Neural progenitor cell (in vitro differentiated cells): ENCODE measurements at regions not wholly inside any gene's neighbourhood (a gene's known extent, or its start where the extent isn't known, plus 50 kb on each side); places are given as distances from the start of the nearest gene placed in this dataset.

Experiments used
- DNase-seq: peaks from one replicate; pipeline ENCODE4 v3.0.0-alpha.2; 2016; ENCODE audit warnings: low spot score
- H2AFZ ChIP-seq: fragments of 200-600 bp; sonication (generic); replicated peaks from 2 replicates; pipeline ENCODE4 v1.6.1; 2016; ENCODE audit warnings: antibody characterized with exemption
- H3F3A ChIP-seq: fragments of 200-600 bp; sonication (generic); 2 replicates; pipeline ENCODE4 v1.6.1; 2016; ENCODE audit warnings: antibody characterized with exemption, low read depth
- H3K27ac ChIP-seq: fragments of 200-600 bp; sonication (generic); 2 replicates; pipeline ENCODE4 v1.5.1; 2016; ENCODE audit warnings: mild to moderate bottlenecking
- H3K27me3 ChIP-seq: fragments of 200-600 bp; sonication (generic); 2 replicates; pipeline ENCODE4 v1.6.1; 2016; ENCODE audit warnings: mild to moderate bottlenecking, moderate library complexity
- H3K36me3 ChIP-seq: fragments of 200-600 bp; sonication (generic); 2 replicates; pipeline ENCODE4 v1.5.1; 2016
- H3K4me1 ChIP-seq: fragments of 200-600 bp; sonication (generic); 2 replicates; pipeline ENCODE4 v1.6.1; 2016; ENCODE audit warnings: mixed run types
- H3K4me2 ChIP-seq: fragments of 200-600 bp; sonication (generic); 2 replicates; pipeline ENCODE4 v1.6.1; 2016
- H3K4me3 ChIP-seq: fragments of 200-600 bp; sonication (generic); 2 replicates; pipeline ENCODE4 v1.5.1; 2016
- H3K79me2 ChIP-seq: fragments of 200-600 bp; sonication (generic); 2 replicates; pipeline ENCODE4 v1.6.1; 2016; ENCODE audit warnings: low read depth
- H3K9ac ChIP-seq: fragments of 200-600 bp; sonication (generic); 2 replicates; pipeline ENCODE4 v1.6.1; 2016
- H3K9me3 ChIP-seq: fragments of 200-600 bp; sonication (generic); 2 replicates; pipeline ENCODE4 v1.5.1; 2016; ENCODE audit warnings: low read depth
- H4K20me1 ChIP-seq: fragments of 200-600 bp; sonication (generic); 2 replicates; pipeline ENCODE4 v1.6.1; 2016; ENCODE audit warnings: low read depth
- H3K27ac Mint-ChIP-seq: 3 replicates; pipeline ENCODE4 v1.8.0; 2021; ENCODE audit warnings: mixed read lengths
- H3K27me3 Mint-ChIP-seq: 2 replicates; pipeline ENCODE4 v1.8.0; 2022; ENCODE audit warnings: low read depth, mild to moderate bottlenecking, inconsistent platforms, moderate library complexity, mixed read lengths; ENCODE audit not compliant: insufficient read depth
- H3K36me3 Mint-ChIP-seq: 3 replicates; pipeline ENCODE4 v1.8.0; 2021; ENCODE audit warnings: mixed read lengths
- H3K4me1 Mint-ChIP-seq: 3 replicates; pipeline ENCODE4 v1.8.0; 2021; ENCODE audit warnings: mixed read lengths
- H3K4me3 Mint-ChIP-seq: 3 replicates; pipeline ENCODE4 v1.8.0; 2021; ENCODE audit warnings: mild to moderate bottlenecking, moderate library complexity, mixed read lengths
- H3K9me3 Mint-ChIP-seq: 3 replicates; pipeline ENCODE4 v1.8.0; 2020; ENCODE audit warnings: mixed read lengths
- CTCF ChIP-seq: fragments of 200-600 bp; sonication (generic); IDR thresholded peaks from 2 replicates; pipeline ENCODE4 v1.5.1; 2017; ENCODE audit warnings: antibody characterized with exemption, mild to moderate bottlenecking
- EZH2 ChIP-seq: fragments of 200-600 bp; sonication (generic); IDR thresholded peaks from 2 replicates; pipeline ENCODE4 v1.6.1; 2017; ENCODE audit warnings: antibody characterized with exemption, mild to moderate bottlenecking, moderate library complexity
- EZH2phosphoT487 ChIP-seq: fragments of 200-600 bp; sonication (generic); IDR thresholded peaks from 2 replicates; pipeline ENCODE4 v1.6.1; 2017; ENCODE audit warnings: antibody characterized with exemption

- peak; percentile 64 for DNase-seq
- H3K27ac Mint-ChIP-seq: no peak overlapping the region
- H4K20me1 ChIP-seq: no peaks in the 10 kb centered on the region
Observed at GRCh38 chr17:33832262-33832661, 422.8 kb upstream of the CCL2 start.

GRCh38 chr17:33837281-33837680 lies 417.8 kb upstream of the CCL2 start:
- Histone ChIP-seq H3K9me3 (no peaks in the 10 kb centered on the region), H3K27ac (no peak overlapping the region), H3K79me2 (no peaks in the 10 kb centered on the region), H3K9ac (no peak overlapping the region), H3K4me2 (no peak overlapping the region), H3K4me3 (no peak overlapping the region), H3K36me3 (no peaks in the 10 kb centered on the region), H4K20me1 (no peaks in the 10 kb centered on the region), H3K27me3 (no peaks in the 10 kb centered on the region), H3K4me1 (no peaks in the 10 kb centered on the region), H2AFZ (no peak overlapping the region), H3F3A (no peaks in the 10 kb centered on the region)
- H3K36me3 Mint-ChIP-seq: no peaks in the 10 kb centered on the region
- no peak for DNase-seq
- no peak overlapping the region for H3K27ac Mint-ChIP-seq
- no peak overlapping the region for H3K4me3 Mint-ChIP-seq
- no peaks in the 10 kb centered on the region for H3K9me3 Mint-ChIP-seq
- no peaks in the 10 kb centered on the region for H3K4me1 Mint-ChIP-seq
- peaks cover 3% of the 10 kb centered on the region for H3K27me3 Mint-ChIP-seq
- no peak for TF ChIP-seq EZH2phosphoT487
- no peak for TF ChIP-seq EZH2
- no peak for TF ChIP-seq CTCF

More at GRCh38 chr17:33832262-33832661, 422.8 kb upstream of the CCL2 start:
- no peak overlapping the region for H3K9ac ChIP-seq
- no peak overlapping the region for H2AFZ ChIP-seq
- no peaks in the 10 kb centered on the region for H3K79me2 ChIP-seq
- Mint-ChIP-seq H3K4me3 (no peak overlapping the region), H3K36me3 (no peaks in the 10 kb centered on the region), H3K27me3 (peaks cover 3% of the 10 kb centered on the region), H3K4me1 (no peaks in the 10 kb centered on the region), H3K9me3 (no peaks in the 10 kb centered on the region)
- no peaks in the 10 kb centered on the region for H3F3A ChIP-seq
- TF ChIP-seq EZH2 (no peak), EZH2phosphoT487 (no peak), CTCF (no peak)
- H3K27ac ChIP-seq: no peak overlapping the region
- H3K4me3 ChIP-seq: no peak overlapping the region
- no peaks in the 10 kb centered on the region for H3K4me1 ChIP-seq
- H3K4me2 ChIP-seq: no peak overlapping the region
- no peaks in the 10 kb centered on the region for H3K36me3 ChIP-seq
- no peaks in the 10 kb centered on the region for H3K27me3 ChIP-seq
- H3K9me3 ChIP-seq: no peaks in the 10 kb centered on the region

GRCh38 chr17:33838281-33838680 lies 416.8 kb upstream of the CCL2 start:
- Histone ChIP-seq H3K9ac (no peak overlapping the region), H3K27me3 (no peaks in the 10 kb centered on the region), H3K4me3 (no peak overlapping the region), H3F3A (no peaks in the 10 kb centered on the region), H2AFZ (no peak overlapping the region), H3K27ac (no peak overlapping the region), H3K4me2 (no peak overlapping the region), H3K9me3 (no peaks in the 10 kb centered on the region), H3K36me3 (no peaks in the 10 kb centered on the region), H3K4me1 (no peaks in the 10 kb centered on the region), H3K79me2 (no peaks in the 10 kb centered on the region), H4K20me1 (no peaks in the 10 kb centered on the region)
- Mint-ChIP-seq H3K27ac (no peak overlapping the region), H3K4me1 (no peaks in the 10 kb centered on the region), H3K9me3 (no peaks in the 10 kb centered on the region), H3K4me3 (no peak overlapping the region), H3K27me3 (peaks cover 3% of the 10 kb centered on the region), H3K36me3 (no peaks in the 10 kb centered on the region)
- TF ChIP-seq EZH2: no peak
- no peak for DNase-seq

GRCh38 chr17:33847900-33848299 lies 407.2 kb upstream of the CCL2 start:
- H3F3A ChIP-seq: no peaks in the 10 kb centered on the region
- H3K4me1 ChIP-seq: no peaks in the 10 kb centered on the region
- no peak overlapping the region for H3K4me3 ChIP-seq
- TF ChIP-seq EZH2phosphoT487: no peak
- no peak for TF ChIP-seq EZH2
- no peak for TF ChIP-seq CTCF
- peaks cover 2% of the 10 kb centered on the region for H3K9me3 Mint-ChIP-seq
- H4K20me1 ChIP-seq: no peaks in the 10 kb centered on the region
- no peak overlapping the region for H3K4me3 Mint-ChIP-seq
- no peaks in the 10 kb centered on the region for H3K79me2 ChIP-seq
- no peak overlapping the region for H3K27ac Mint-ChIP-seq
- H3K27me3 Mint-ChIP-seq: peaks cover 3% of the 10 kb centered on the region
- no peak overlapping the region for H2AFZ ChIP-seq
- H3K36me3 Mint-ChIP-seq: no peaks in the 10 kb centered on the region
- no peaks in the 10 kb centered on the region for H3K9me3 ChIP-seq
- H3K4me2 ChIP-seq: no peak overlapping the region
- H3K4me1 Mint-ChIP-seq: peaks cover 13% of the 10 kb centered on the region
- H3K36me3 ChIP-seq: no peaks in the 10 kb centered on the region
- no peak overlapping the region for H3K27ac ChIP-seq
- no peak overlapping the region for H3K9ac ChIP-seq
- DNase-seq: no peak
- no peaks in the 10 kb centered on the region for H3K27me3 ChIP-seq
